ENCODE measurements at regions not wholly inside any gene's neighbourhood (a gene's known extent, or its start where the extent isn't known, plus 50 kb on each side); places are given as distances from the start of the nearest gene placed in this dataset.

- TF ChIP-seq SUZ12 (IDR thresholded peaks at IDR 0.05; ENCODE audit: extremely low read depth, insufficient read depth, insufficient read length): no peak
- no peak for TF ChIP-seq ZNF274 (IDR thresholded peaks at IDR 0.05; ENCODE audit: low read depth, low read length)
Measured at GRCh38 chr12:87518036-87518435, 511.2 kb downstream of the C12orf50 start.
